Activated CD4-positive, alpha-beta T cell treated with anti-CD3 and anti-CD28 coated beads, Interleukin-2, Interleukin-4, amounts not matched to agents 100 ng/mL and 50 ng/mL, durations not matched to agents 16 hours and 8 hours (primary cell): ENCODE measurements at regions not wholly inside any gene's neighbourhood (a gene's known extent, or its start where the extent isn't known, plus 50 kb on each side); places are given as distances from the start of the nearest gene placed in this dataset.
"Not testable (repeated sequence)": the region's sequence is repeated elsewhere in the genome, so short reads cannot be mapped to it uniquely, and the experiment has no call there.

Source experiments
- DNase-seq: peaks from one replicate; pipeline ENCODE4 v3.0.0-alpha.2; 2020; ENCODE audit warnings: low spot score

DNA sequence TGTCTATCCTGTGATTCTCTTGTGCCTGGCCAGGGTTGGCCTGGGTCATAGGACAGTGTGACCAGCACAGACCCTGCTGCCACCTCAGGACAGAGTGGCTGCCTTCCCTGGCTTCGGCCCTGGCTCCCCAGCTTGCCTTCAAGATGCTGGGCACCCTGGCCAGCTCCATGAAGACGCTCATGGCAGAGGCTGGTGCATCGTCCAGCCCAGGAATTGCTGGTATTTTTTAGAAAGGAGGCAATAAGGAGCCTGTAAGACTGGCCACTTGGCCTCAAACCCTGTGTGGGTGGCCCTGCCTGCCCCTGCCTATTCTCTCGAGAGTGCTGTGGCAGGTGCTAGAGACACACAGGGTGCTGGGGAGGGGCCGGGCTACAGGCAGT lies 70.4 kb upstream of the ACTRT2 start:
- DNase-seq, result no peak

DNA sequence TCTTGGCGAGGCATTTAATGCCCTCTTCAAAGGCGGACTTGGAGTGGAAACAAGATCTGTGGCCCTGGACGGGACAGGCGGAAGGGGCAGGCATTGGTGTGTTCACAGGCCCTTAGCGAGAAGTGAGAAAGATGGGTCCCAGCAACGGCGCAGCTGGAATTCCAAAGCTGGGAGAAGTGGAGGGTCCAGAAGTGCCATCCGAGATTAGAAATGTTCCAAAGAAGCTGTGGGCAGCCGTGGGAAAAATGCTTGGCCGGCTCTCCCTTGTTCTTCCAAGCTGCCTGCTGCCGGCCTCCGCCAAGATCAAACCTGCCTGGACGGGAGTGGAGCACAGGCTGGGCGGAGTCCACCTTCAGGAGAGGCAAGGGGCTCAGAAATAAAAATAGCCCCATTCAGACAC lies 69.4 kb upstream of the ACTRT2 start:
- no peak for DNase-seq

DNA sequence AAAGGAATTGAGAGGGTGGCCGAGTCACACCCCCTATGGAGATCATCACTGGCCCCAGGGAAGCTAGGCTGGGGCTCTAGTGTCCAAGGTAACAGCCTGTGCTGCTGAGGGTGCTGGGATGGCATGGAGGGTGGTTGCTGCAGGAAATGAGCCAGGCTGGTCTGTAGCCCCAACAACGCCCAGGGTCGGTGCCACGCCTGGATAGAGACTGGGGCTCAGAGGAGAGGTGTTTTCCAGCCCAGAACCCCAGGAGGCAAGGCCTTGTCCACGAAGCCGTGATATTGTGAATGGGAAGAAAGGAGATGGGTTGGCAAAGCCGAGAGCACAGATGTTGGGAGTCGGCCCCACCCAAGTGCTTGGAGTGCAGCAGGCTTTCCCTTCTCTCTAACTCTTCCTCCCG lies 68.9 kb upstream of the ACTRT2 start:
- no peak for DNase-seq

DNA sequence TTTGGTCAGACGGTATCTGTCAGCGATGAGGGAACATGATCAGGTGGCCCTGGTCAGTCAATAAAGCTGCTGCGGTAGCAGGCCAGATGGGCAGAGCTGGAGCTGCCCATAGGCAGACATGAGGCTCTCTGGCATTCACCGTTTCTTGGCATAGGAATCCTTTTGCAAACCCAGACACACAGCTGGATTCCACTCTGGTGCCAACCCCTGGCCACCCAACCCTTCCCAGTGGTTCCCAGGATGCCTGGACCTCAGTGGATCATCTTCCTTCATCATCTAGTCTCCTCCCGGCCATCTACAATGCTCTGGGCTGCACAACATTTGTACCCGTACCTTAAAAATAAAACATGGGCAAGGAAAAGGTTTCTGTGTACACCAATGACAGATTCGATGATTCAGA lies 68.3 kb upstream of the ACTRT2 start:
- DNase-seq, result no peak

DNA sequence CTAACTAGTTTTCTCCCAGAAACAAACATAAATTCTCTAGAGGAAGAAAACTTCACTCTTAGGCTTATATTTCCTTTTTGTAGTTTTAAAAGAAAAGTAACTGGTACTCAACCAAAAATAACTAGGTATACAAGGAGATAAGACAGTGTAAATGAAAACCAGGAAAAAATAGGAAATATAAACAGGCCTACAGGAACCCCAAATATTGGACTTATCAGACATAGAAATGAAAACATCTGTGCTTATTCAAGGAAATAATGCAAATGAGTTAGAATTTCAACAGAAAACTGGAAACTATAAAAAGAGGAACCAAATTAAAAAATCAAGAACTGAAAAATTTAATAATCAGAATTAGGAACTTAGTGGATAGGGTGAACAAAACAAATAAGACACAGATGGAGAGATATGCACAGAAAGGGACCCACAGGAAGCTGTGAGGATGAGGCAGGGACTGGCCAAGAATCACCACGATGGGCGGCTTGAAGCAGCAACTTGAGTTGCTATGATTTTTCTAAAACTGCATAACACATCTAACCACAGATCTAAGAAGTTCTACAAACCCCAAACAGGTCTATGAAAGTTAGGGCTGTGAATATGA lies 67.5 kb upstream of the ACTRT2 start:
- DNase-seq, result no peak

DNA sequence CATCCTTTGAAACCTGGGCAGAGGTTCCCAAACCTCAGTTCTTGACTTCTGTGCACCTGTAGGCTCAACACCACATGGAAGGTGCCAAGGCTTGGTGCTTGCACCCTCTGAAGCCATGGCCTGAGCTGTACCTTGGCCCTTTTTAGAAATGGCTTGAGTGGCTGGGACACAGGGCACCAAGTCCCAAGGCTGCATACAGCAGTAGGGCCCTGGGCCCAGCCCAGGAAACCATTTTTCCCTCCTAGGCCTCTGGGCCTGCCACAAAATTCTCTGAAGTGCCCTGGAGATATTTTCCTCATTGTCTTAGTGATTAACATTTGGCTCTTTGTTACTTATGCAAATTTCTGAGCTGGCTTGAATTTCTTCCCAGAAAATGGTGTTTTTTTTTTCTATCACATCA lies 65.6 kb upstream of the ACTRT2 start:
- DNase-seq, result no peak

DNA sequence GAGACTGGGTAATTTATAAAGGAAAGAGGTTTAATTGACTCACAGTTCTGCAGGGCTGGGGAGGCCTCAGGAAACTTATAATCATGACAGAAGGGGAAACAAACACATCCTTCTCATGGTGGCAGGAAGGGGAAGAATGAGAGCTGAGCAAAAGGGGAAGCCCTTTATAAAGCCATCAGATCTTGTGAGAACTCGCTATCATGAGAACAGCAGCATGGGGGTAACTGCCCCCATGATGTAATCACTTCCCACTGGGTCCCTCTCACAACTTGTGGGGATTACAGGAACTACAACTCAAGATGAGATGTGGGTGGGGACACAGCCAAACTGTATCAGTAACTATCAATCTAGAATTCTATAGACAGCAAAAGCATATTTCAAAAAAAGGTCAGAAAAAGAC lies 64.7 kb upstream of the ACTRT2 start:
- no peak for DNase-seq

DNA sequence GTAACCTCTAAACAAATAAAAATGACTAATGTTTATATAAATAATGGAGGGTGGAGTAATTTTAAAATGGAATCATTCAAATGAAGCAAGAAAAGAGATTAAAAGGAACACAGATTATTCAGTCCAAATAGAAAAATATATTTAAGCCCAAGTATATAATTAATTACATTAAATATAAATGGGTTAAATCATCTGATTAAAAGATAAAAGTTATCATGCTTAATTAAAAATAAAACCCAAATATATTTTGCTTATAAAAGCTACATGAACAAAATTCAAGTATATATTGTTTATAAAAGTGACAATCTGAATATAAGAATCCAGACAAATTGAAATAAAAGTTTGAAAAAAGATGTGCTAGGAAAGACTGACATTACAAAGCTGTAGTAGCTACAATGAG lies 63.9 kb upstream of the ACTRT2 start:
- DNase-seq, result no peak

DNA sequence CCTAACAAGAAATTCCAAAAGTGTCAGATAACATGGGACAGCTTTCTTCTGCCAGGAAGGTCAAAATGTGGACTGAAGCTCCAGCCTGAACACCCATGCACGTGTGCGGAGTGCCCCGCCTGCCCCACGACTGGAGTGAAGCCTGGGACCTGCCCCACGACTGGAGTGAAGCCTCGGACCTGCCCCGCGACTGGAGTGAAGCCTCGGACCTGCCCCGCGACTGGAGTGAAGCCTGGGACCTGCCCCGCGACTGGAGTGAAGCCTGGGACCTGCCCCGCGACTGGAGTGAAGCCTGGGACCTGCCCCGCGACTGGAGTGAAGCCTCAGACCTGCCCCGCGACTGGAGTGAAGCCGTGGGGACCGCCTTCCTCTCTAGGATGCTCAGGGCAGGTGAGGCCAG lies 61.4 kb upstream of the ACTRT2 start:
- not testable (repeated sequence) for DNase-seq

DNA sequence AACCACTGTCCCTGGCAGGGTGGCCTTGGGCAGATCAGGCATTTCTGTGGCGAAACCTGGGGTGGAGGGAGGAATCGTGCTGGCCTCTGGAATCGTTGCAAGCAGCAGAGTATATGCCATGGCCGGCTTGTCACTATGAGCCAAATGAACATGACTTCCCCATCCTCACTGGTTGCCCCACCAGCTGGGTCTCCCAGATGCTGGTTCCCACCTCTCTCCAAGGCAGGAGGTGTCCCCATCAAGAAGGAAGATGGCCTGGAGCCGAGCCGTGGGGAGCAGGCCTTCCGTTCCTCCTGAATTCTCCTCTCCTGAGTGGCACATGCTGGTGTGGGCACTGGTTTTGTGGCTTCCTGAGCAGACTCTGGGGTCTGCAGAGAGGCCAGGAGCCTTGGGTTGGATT lies 60.2 kb upstream of the ACTRT2 start:
- DNase-seq, result no peak

DNA sequence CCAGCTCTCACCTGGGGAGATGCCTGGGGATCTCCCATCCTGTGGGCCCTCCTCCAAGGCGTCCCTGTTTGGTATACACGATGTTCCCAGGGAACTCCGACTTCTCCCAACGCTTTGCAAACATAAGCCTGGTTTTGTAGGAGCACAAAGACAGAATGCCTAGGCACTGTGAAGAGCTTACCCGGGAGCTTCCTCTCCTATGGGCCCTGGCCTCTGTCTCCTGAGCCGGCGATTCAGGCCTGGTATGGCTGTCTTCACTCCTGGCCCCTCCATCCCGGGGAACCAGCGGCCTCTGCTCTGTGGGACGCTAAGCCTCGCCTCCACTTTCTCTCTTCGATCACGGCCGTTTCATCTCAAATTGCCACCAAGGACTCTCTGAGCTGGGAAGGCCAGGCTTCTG lies 59.6 kb upstream of the ACTRT2 start:
- DNase-seq, result no peak

DNA sequence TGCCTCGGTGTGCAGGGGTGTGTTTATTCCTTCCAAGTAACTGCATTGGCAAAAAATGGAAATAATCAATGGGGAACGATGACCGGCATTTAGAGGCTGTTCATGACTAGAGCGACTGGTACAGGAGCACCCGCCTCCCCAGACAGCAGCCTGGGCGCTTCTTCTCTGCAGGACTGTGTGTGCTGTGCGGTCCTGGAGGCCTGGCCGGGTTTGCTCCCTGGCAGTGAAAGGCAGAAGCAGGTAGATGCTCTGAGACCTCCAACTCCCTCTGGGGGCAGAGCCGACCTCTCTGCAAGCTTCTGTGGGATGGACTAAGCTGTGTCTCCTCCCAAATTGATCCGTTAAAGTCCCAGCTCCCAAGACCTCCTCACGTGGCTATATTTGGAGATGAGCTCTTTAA lies 59.2 kb upstream of the ACTRT2 start:
- no peak for DNase-seq

DNA sequence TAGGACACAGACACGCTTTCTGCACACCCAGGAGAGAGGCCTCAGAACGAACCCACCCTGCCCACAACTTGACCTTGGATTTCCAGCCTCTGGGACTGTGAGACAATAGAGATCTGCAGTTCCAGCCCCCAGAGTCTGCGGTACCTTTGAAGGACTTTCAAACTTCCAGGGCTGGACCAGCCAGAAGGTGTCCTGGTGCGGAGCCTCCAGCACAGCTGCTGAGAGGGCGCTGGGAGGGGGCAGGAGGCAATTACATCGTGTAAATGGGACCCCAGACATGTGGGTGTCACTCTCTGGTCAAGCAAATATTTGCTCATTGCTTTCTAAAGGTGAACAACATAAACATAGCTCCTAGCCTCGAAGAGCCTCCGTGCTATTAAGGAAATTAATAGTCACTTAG lies 58.7 kb upstream of the ACTRT2 start:
- DNase-seq, result no peak

DNA sequence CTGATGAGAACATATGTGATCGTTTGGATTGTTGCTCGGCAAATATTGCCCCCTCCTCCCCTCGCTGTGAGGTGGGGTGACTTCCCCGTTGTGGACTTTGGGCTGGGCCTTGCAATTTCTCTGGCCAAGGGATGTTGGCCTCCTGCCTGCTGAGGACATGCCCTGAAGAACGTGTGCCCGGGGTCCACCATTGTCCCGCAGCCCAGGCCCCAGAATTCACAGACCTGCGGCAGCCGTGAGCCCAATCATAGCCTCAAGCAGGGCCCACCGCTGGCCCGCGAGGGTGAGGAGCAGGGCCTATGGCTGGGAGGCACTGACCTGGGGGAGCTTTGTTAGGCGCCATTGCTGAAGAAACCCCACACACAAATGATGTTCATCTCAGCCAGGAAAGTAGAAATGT lies 58.3 kb upstream of the ACTRT2 start:
- no peak for DNase-seq

DNA sequence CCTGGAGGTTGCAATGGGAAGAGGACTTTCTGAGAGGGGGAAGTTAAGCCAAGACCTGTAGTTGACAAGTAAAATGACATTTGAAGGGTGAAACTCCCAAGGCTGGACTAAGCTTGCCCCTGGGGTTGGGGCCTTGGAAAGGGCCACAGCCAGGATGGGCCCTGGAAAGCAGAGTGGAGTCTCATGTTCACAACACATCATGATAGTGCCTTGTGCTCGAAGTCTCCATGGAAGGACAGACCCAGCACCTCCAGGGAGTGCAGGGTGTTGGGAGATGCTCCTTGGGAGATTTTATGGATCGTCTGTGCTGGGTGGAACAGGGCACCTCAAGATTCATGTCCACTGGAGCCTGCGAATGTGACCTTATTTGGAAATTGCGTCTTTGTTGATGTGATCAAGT lies 55.6 kb upstream of the ACTRT2 start:
- DNase-seq, result no peak

DNA sequence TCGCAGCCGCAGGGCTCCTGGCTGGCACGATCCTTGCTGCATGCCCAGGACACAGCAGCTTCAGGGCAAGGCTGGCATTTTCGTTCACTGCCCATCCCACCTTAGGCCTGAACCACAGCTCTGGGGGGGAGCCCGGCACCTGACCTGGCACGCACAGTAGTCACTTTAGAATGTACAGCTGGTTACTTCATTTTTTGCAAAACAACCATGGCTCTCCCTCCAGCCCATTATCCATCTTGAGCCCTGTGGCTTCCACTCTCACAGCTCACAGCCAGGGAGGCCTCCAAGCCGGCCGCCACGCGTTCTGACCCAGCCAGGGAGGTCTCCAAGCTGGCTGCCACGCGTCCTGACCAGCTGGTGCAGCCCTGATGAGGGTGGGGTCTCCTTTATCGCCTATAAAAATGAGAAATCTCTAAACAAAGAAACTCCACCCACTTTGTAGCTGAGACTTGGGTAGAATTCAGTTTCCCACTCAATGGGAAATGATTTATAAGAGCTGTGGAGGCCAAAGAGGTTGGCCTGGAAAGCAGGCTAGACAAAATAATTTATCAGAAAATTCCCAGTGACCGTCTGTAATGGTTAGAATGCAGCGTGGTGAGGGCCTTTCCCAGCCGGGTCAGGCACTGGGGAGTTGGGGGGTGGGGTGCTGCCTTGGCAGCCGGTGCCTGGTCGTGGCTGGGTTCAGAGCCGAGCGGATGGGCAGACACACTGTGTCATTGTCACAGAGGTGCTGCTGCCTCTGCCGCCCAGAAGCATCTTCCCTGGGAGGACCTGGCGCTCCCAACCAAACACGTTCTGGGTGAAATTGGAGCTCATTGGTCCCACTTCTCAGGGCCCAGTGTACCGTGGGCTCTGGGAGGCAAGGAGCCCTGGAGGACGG lies 54.6 kb upstream of the ACTRT2 start:
- DNase-seq, result no peak

DNA sequence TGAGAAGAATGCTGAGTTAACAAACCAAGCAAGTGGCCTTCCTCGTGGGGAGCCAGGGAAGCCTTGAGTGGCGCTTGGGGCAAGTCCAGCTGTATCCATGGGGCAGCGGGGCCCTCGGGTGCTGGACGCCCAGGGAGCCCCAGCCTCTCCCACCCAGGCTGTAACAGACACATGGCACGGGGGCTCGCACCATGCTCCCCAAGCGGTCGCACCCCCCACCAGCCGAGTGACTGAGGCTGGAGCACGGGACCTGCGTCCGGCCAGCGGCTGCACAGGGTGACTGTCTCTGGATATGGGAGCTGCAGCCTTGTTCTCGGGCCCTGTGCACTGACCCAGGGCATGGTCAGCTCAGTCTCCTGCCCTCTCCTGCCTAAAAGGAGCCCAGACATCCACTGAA lies 53.9 kb upstream of the ACTRT2 start:
- DNase-seq, result no peak

DNA sequence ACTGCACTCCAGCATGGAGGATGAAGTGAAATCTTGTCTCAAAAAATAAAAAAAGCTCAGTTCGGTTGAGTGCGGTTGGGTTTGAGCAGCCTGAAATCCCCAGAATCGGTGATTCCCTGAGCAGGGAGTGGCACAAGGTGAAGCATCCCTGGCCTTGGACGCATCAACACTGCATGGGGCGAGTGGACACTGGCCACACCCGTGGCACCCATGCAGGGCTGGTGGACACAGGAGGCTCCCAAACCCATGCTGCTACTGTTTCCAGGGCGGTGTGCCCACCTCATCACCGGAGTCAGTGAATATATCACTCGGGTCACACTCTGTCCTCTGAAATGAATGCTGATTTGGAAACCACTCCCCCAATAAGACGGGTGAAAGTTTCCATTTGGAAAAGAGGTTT lies 53.4 kb upstream of the ACTRT2 start:
- DNase-seq, result no peak

DNA sequence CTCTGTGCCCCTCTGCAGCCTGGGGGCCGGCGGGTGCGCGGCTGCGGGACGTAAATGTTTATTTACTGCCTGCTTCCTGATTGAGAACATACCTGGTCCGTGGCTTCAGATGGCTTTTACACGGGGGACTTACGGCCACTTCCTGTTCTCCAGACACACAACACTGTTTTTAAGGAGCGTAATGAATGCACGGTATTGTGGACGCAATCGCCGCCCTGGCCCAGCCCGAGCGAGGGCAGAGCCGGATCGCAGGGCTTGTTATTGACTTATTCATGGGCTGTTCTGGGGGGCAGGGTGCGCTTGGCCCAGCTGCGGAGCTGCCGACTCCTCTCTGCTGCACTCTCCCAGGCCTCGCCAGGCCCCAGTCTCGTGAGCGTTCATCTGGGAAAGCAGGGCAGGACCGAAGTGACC lies 52.8 kb upstream of the ACTRT2 start:
- DNase-seq, result no peak

DNA sequence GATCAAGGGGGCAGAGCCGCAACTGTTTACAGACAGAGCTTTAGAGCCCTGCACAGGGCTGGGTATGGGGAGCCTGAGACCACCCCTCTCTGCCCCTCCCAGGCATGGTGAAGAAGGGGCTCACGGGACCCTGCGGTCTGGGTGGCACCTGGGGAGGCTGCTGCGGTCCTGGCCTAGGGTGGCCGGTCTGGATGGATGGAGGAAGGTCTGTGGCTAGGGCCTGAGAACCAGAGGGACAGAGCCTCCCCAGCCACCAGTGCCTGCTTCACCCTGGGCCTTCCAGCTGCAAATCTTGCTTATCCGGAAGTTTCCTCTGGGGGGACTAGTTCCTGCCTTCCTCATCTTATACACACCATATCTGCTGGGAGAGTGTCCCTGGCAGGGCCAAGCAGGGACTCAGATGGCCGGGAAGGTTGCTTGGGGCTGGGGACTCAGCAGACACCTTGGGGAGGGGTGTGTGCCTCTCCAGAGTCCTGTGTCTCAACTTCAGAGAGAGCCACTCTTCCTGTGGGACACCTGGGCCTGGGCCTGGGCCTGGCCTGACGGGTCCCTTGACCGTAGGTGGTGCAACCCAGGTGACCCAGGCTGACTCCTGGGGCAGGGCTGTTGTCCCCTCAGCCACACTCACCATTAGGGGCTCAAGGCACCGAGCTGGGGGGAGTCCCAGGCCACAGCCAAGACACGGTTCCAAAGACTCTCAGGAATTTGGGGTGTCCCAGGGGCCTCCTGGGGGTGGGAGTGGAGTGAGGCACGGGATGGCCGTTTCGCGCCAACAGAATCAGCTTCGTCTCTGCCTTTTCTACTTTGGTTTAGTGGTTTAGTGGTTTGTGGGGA lies 52.0 kb upstream of the ACTRT2 start:
- DNase-seq, result no peak

DNA sequence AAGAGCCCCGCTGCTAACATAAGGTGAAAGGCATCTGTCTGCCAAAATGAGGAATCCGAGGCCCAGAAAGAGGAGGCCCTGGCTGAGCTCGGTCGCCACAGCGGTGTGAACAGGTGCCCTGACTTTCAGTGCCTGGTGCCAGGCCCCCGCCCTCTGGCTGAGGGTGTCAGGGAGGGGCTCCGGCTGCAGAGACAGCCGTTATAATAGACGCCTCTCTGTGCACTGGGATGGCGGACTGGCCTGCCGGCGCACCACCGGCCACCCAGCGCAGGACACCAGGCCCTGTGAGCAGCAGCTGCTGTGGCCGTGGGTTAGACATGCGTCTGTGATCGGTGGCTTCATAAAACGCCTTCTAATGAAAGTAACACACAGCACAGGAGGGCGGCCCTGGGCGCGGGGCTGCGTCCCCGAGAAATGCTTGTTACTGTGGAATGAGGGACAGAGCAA lies 51.4 kb upstream of the ACTRT2 start:
- DNase-seq, result no peak

DNA sequence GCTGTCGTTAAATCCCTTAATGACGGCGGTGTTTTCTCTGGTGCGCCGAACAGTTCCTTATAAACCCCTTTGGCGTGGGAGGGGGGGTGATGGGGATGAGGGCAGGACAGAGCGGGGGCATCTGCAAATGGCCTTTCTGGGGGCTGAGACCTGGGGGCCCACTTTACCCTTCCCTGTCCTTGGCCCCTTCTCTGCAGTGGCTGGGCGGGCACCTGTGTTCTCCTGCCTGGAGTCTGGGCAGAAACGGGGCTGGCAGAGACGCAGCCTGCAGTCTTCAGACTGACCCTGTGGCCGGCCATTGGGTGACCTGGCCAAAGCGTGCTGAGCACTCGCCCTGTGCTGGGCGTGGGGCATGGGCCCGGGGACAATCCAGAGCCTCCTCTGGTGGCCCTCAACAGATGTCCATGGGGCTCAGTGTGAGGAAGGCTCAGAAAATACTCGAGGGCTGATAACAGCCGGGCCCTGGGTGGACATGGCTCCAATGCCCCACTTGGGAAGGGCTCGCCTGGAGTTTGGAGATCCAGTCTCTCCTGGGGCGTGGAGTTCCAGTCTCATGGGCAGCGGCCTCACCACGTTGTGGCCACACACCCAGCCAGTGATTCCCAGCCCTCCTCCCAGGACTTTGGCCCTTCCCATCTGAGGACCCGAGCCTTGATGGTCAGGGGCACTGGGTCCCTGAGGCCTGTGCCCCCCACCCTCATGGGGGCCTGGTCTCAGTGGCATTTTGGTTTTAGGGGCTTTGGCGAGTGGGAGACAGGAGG lies 50.8 kb upstream of the ACTRT2 start:
- no peak for DNase-seq
